ENCODE measurements at regions not wholly inside any gene's neighbourhood (a gene's known extent, or its start where the extent isn't known, plus 50 kb on each side); places are given as distances from the start of the nearest gene placed in this dataset.

- Mint-ChIP-seq H3K9me3 (ENCODE audit: unreplicated experiment) (no peaks in the 10 kb centered on the region), H3K4me3 (ENCODE audit: unreplicated experiment) (no peak overlapping the region), H3K27ac (ENCODE audit: unreplicated experiment) (no peak overlapping the region), H3K4me1 (ENCODE audit: low read depth, unreplicated experiment) (no peaks in the 10 kb centered on the region), H3K27me3 (ENCODE audit: unreplicated experiment) (peaks cover 1% of the 10 kb centered on the region), H3K36me3 (ENCODE audit: unreplicated experiment) (no peaks in the 10 kb centered on the region)
- TF ChIP-seq, protein P1, sequence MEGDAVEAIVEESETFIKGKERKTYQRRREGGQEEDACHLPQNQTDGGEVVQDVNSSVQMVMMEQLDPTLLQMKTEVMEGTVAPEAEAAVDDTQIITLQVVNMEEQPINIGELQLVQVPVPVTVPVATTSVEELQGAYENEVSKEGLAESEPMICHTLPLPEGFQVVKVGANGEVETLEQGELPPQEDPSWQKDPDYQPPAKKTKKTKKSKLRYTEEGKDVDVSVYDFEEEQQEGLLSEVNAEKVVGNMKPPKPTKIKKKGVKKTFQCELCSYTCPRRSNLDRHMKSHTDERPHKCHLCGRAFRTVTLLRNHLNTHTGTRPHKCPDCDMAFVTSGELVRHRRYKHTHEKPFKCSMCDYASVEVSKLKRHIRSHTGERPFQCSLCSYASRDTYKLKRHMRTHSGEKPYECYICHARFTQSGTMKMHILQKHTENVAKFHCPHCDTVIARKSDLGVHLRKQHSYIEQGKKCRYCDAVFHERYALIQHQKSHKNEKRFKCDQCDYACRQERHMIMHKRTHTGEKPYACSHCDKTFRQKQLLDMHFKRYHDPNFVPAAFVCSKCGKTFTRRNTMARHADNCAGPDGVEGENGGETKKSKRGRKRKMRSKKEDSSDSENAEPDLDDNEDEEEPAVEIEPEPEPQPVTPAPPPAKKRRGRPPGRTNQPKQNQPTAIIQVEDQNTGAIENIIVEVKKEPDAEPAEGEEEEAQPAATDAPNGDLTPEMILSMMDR (IDR thresholded peaks at IDR 0.05; ENCODE audit: partially characterized antibody, unreplicated experiment) = no peak
- DNase-seq = no peak
These were observed 55.3 kb upstream of the SOX4 start for GRCh38 chr6:21538186-21538798.

- H3K36me3 Mint-ChIP-seq (ENCODE audit: unreplicated experiment) = peaks cover 5% of the 10 kb centered on the region
- H3K4me3 Mint-ChIP-seq (ENCODE audit: unreplicated experiment) = no peak overlapping the region
- no peak for DNase-seq
- no peaks in the 10 kb centered on the region for H3K4me1 Mint-ChIP-seq (ENCODE audit: low read depth, unreplicated experiment)
- H3K27me3 Mint-ChIP-seq (ENCODE audit: unreplicated experiment) = peaks cover under 1% of the 10 kb centered on the region
- TF ChIP-seq, protein P1 (IDR thresholded peaks at IDR 0.05; ENCODE audit: partially characterized antibody, unreplicated experiment) = no peak
- H3K27ac Mint-ChIP-seq (ENCODE audit: unreplicated experiment) = no peak overlapping the region
- peaks cover 1% of the 10 kb centered on the region for H3K9me3 Mint-ChIP-seq (ENCODE audit: unreplicated experiment)
These were observed 53.9 kb upstream of the SOX4 start for GRCh38 chr6:21539621-21540100.
